OCI-M1 (cell line): ENCODE measurements at regions not wholly inside any gene's neighbourhood (a gene's known extent, or its start where the extent isn't known, plus 50 kb on each side); places are given as distances from the start of the nearest gene placed in this dataset.

Source experiments
- DNase-seq: peaks from one replicate; lab custom pipeline; 2025; lab: John Stamatoyannopoulos, UW

DNA sequence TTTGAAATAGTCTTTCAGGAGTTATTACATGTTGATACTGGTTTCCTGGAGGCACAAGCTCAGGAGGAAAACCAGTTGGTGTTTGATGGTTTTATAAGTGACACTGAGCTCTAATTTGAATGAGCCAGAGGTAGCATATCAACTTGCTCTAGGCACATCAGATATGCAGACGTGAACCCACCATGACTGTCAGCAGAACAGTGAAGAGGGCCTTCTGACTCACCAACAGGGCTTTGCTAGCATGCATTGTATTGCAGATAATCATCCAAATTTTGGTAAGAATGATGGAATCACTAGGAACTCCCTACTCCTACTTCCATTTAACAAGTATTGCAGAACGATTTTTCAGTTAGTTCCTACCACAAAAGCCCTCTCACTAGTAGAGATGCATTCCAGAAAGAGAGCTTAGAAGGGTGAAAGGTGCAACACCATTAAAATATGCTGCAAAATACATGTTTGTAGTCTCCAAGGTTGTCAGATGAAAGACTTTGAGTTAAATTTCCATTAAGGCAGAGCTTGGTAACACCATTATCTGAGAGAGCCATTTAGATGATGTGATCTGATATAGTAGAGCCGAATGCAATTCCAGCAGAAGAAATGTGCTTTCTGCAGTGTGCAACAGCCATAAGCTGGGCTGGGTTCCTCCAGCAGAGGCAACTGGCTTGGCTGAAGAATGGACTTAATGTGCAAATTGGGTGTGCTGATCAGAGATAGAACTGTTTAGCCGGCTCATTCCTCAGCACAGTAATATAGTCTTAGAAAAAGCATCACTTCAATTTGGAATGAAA is 968.7 kb upstream of the ADGRB3 start:
- DNase-seq = peak; percentile 22

DNA sequence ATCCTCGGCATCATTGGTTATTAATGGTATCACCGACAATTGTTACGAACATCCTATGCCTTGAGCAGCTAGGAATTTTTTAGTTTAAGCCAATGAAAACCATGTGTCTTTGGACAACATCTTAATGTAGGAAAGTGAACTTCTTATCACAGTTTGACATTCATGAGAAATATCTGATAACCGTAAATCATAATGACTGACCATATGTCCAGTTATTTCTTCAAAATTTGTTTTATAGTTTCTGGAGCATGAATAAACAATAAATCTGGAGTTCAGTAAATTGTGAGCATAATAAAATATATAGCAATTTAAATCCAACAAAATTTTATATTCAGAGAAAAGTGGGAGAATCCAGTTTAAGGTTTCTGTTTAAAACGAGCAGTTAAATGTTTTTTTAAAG is 970.1 kb upstream of the ADGRB3 start:
- no peak for DNase-seq

DNA sequence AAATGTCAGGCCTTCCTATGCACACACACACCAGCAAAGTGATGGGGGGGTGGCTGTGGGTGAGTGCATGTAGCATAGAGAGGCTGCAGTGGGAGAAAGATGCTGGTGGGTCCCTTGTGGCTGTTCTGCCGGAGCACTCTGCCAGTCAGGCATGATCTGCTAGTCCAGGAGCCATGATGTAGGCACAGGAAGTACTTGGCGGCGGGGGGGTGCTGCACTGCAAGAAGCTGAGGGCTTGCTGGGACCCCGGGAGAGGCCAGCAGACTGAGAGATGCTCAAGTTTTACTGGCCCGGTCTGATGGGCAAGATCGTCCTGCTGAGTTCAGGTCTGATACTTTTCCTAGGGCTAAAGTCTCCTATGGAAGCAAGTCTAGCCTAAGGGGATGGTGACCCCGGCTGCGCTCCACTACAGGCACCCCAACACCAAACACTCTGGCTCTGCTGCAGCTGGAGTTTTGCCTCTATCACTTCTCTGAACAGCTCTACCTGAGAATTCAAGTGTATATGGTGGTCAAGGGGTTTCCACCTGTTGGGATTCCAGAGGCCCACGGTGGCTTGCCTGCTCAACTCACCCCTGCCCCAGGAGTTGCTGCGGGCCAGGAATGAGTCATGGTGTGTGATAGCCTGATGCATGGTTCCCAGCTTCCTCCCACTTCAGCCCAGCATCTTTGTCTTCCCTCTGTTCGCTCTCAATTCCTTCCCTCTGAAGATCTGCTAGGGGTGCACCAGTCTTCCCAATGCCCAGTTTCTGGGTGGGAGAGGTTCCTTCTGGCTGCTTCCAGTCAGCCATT is 971.8 kb upstream of the ADGRB3 start:
- DNase-seq = no peak

- DNase-seq = no peak
Observed at GRCh38 chr6:67653561-67653960, 981.5 kb upstream of the ADGRB3 start.

DNA sequence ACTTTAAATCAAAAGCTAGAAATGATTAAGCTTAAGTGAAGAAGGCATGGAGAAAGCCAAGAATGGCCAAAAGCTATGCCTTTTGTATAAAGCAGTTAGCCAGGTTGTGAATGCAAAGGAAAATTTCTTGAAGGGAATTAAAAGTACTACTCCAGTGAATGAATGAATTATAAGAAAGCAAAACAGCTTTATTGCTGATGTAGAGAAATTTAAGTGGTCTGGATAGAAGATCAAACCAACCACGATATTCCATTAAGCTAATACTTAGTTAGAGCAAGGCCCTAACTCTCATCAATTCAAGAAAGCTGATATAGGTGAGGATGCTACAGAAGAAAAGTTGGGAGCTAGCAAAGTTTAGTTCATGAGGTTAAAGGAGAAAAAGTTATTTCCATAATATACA is 988.5 kb upstream of the ADGRB3 start:
- DNase-seq = no peak

GRCh38 chr6:67643281-67643680 is 991.8 kb upstream of the ADGRB3 start:
- DNase-seq = peak; percentile 14

DNA sequence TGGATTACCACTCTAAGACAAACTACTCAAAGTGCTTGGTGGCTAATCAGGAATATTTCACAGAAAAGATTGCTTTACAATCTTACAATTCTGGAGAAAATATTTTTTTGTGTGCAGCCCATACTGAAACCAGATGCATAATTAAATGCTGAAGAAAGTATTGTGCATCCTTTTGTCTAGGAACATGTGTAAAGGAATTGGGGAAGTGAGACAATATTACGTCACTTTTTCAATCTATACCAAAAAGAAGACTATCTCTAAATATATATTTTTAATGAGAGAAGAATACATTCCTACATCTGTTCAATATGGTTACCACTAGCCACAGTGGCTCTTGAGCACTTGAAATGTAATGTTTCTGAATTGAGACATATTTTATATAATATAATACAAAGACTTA is 992.5 kb upstream of the ADGRB3 start:
- DNase-seq = peak; percentile 20

- peak; percentile 78 for DNase-seq
Observed at GRCh38 chr6:67640484-67640883, 994.6 kb upstream of the ADGRB3 start.

DNA sequence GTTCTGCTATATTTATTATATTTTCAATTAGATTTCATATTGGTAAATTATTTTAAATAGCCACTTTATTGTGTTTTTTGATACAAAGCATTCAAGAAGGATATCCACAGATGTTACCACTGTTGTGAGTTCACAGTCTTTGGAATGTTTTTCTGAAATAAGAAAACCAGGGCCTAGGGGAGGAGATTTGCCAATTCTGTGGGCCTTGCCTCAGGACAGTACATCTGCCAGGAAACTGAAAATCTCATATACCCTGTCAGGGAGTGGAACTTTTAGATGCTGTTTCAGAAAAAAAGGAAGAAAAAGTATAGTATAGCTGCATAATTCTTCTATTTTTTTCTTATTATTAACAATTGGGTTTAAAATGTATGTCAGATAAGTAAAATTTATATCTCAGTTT is 995.9 kb upstream of the ADGRB3 start:
- DNase-seq = peak; percentile 17

- DNase-seq = no peak
Observed at GRCh38 chr6:67634199-67634598, 1000.9 kb upstream of the ADGRB3 start.

- DNase-seq = no peak
Observed at GRCh38 chr6:67633058-67633457, 1002.0 kb upstream of the ADGRB3 start.

- DNase-seq = peak; percentile 60
Observed at GRCh38 chr6:67630146-67630545, 1004.9 kb upstream of the ADGRB3 start.

- DNase-seq = peak; percentile 39
Observed at GRCh38 chr6:67629258-67629657, 1005.8 kb upstream of the ADGRB3 start.

DNA sequence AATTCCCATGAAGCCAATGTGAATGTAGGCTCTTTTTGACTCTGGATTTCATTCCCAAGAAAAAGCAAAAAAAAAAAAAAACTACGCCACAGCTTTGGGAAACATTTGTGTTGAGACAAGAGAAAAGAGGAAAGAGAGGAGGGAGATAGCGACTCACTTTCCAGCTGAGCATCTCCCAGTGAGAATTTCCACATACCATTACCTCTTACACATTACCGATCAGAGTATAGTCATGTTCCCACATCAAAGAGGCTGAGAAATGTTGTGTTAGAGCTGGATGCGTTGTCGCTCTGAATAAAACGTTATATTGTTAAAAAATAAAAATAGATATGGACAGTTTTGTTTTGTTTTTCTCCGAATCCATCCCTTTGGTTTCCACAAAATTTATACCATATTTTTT is 1019.3 kb upstream of the ADGRB3 start:
- no peak for DNase-seq

- DNase-seq = no peak
Observed at GRCh38 chr6:67608099-67608749, 1026.9 kb upstream of the ADGRB3 start.

- DNase-seq = peak; percentile 54
Observed at GRCh38 chr6:67606906-67607828, 1027.9 kb upstream of the ADGRB3 start.

- no peak for DNase-seq
Observed at GRCh38 chr6:67594366-67594765, 1040.7 kb upstream of the ADGRB3 start.

DNA sequence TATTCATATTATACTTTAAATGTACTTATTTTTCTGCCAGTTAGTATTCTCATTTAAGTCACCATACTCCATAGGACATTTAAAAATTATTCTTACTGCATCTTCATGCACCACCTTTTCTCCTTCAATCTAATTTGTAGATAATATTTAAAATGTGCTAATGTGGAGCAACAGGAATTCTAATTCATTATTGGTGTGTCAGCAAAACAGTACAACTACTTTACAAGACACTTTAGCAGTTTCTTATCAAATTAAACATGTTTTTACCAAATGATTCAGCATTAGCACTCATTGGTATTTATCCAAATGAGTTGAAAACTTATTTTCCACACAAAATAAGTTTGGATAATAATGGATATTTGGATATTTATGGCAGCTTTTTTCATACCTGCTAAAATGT is 1041.8 kb upstream of the ADGRB3 start:
- DNase-seq = no peak

DNA sequence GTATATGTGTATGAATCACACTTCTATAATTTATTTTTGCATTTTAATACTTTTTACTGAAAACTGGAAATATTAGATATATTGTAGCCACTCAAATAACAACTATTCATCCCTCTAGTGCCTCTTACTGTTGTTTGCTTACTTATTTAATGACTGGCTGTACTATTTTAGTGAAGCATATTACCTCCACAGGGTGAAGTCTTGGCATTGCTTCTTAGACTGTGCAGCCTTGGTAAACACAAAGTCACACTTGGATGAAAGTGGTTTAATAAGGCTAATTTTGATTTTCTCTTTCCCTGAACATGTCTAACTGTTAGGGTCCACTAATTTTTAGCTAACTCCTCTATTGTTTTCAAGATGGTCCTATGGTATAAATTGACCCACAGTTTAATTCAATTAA is 1043.2 kb upstream of the ADGRB3 start:
- no peak for DNase-seq

- DNase-seq = peak; percentile 31
Observed at GRCh38 chr6:67567842-67568241, 1067.2 kb upstream of the ADGRB3 start.

- DNase-seq = no peak
Observed at GRCh38 chr6:67563671-67564070, 1071.4 kb upstream of the ADGRB3 start.

GRCh38 chr6:67560068-67560467 is 1075.0 kb upstream of the ADGRB3 start:
- peak; percentile 23 for DNase-seq
